Central memory CD8-positive, alpha-beta T cell (primary cell): ENCODE measurements at regions not wholly inside any gene's neighbourhood (a gene's known extent, or its start where the extent isn't known, plus 50 kb on each side); places are given as distances from the start of the nearest gene placed in this dataset.

Experiments
- ATAC-seq: fragments of 150-1000 bp; cut with Tn5 transposase; replicated peaks from 2 replicates; pipeline ENCODE4 v1.10.0; 2022; ENCODE audit warnings: mild to moderate bottlenecking, moderate FRiP score, moderate number of reproducible peaks; ENCODE audit not compliant: poor library complexity, severe bottlenecking; ENCODE audit errors: extremely low read depth
- DNase-seq, 2 donors: peaks; one replicate each; pipeline ENCODE4 v3.0.0; 2021; ENCODE audit warnings: low spot score in 2 of 2
- H3K27ac Mint-ChIP-seq: one replicate; pipeline ENCODE4 v1.8.0; 2022; ENCODE audit warnings: low read depth, mild to moderate bottlenecking, moderate library complexity, mixed read lengths
- H3K27me3 Mint-ChIP-seq: one replicate; pipeline ENCODE4 v1.8.0; 2022; ENCODE audit warnings: mixed read lengths
- H3K36me3 Mint-ChIP-seq: one replicate; pipeline ENCODE4 v1.8.0; 2022; ENCODE audit warnings: mild to moderate bottlenecking, moderate library complexity, mixed read lengths; ENCODE audit not compliant: insufficient read depth
- H3K4me1 Mint-ChIP-seq: one replicate; pipeline ENCODE4 v1.8.0; 2022; ENCODE audit warnings: mixed read lengths
- H3K4me3 Mint-ChIP-seq: one replicate; pipeline ENCODE4 v1.8.0; 2022; ENCODE audit warnings: mild to moderate bottlenecking, moderate library complexity, mixed read lengths
- H3K9me3 Mint-ChIP-seq: one replicate; pipeline ENCODE4 v1.8.0; 2022; ENCODE audit warnings: mixed read lengths

- Mint-ChIP-seq H3K4me3 (no peak overlapping the region), H3K27ac (no peak overlapping the region), H3K4me1 (no peaks in the 10 kb centered on the region), H3K9me3 (no peaks in the 10 kb centered on the region), H3K27me3 (no peaks in the 10 kb centered on the region), H3K36me3 (no peaks in the 10 kb centered on the region)
- ATAC-seq (no peak), DNase-seq (no peak)
Observed at GRCh38 chr2:122935506-122935905, 1089.6 kb upstream of the CNTNAP5 start.

- ATAC-seq (no peak), DNase-seq (no peak)
- peaks cover 5% of the 10 kb centered on the region for H3K9me3 Mint-ChIP-seq
- H3K36me3 Mint-ChIP-seq = no peaks in the 10 kb centered on the region
- no peaks in the 10 kb centered on the region for H3K4me1 Mint-ChIP-seq
- no peak overlapping the region for H3K27ac Mint-ChIP-seq
- no peaks in the 10 kb centered on the region for H3K27me3 Mint-ChIP-seq
- no peak overlapping the region for H3K4me3 Mint-ChIP-seq
Observed at GRCh38 chr2:122939796-122940195, 1085.3 kb upstream of the CNTNAP5 start.

GRCh38 chr2:122949523-122949922, 1075.6 kb upstream of the CNTNAP5 start:
- DNase-seq (no peak), ATAC-seq (no peak)
- Mint-ChIP-seq H3K27me3 (no peaks in the 10 kb centered on the region), H3K27ac (no peak overlapping the region), H3K9me3 (peaks cover 26% of the 10 kb centered on the region), H3K4me3 (no peak overlapping the region), H3K4me1 (no peaks in the 10 kb centered on the region), H3K36me3 (peaks cover 2% of the 10 kb centered on the region)

- Mint-ChIP-seq H3K27me3 (no peaks in the 10 kb centered on the region), H3K4me3 (no peak overlapping the region)
Observed at GRCh38 chr2:122955776-122956175, 1069.3 kb upstream of the CNTNAP5 start.

GRCh38 chr2:122960759-122961641, 1064.1 kb upstream of the CNTNAP5 start:
- no peak for DNase-seq
- Mint-ChIP-seq H3K27me3 (no peaks in the 10 kb centered on the region), H3K36me3 (no peaks in the 10 kb centered on the region), H3K4me3 (no peak overlapping the region), H3K4me1 (no peaks in the 10 kb centered on the region), H3K9me3 (peaks cover 5% of the 10 kb centered on the region), H3K27ac (no peak overlapping the region)
- ATAC-seq = no peak

More at GRCh38 chr2:122955776-122956175, 1069.3 kb upstream of the CNTNAP5 start:
- ATAC-seq = no peak
- no peaks in the 10 kb centered on the region for H3K4me1 Mint-ChIP-seq
- no peak for DNase-seq
- H3K27ac Mint-ChIP-seq = no peak overlapping the region
- no peaks in the 10 kb centered on the region for H3K36me3 Mint-ChIP-seq
- peaks cover 17% of the 10 kb centered on the region for H3K9me3 Mint-ChIP-seq

- ATAC-seq (no peak), DNase-seq (no peak)
- H3K27me3 Mint-ChIP-seq = no peaks in the 10 kb centered on the region
- H3K36me3 Mint-ChIP-seq = peaks cover 1% of the 10 kb centered on the region
- H3K4me3 Mint-ChIP-seq = no peak overlapping the region
- H3K27ac Mint-ChIP-seq = no peak overlapping the region
- no peaks in the 10 kb centered on the region for H3K4me1 Mint-ChIP-seq
- H3K9me3 Mint-ChIP-seq = peaks cover 10% of the 10 kb centered on the region
Observed at GRCh38 chr2:122966461-122966860, 1058.6 kb upstream of the CNTNAP5 start.

- ATAC-seq (no peak), DNase-seq (no peak)
- Mint-ChIP-seq H3K27me3 (no peaks in the 10 kb centered on the region), H3K9me3 (peaks cover 4% of the 10 kb centered on the region), H3K4me3 (no peak overlapping the region), H3K27ac (no peak overlapping the region), H3K4me1 (no peaks in the 10 kb centered on the region), H3K36me3 (no peaks in the 10 kb centered on the region)
Observed at GRCh38 chr2:122977580-122977979, 1047.5 kb upstream of the CNTNAP5 start.

GRCh38 chr2:122980671-122981070, 1044.4 kb upstream of the CNTNAP5 start:
- no peak overlapping the region for H3K4me3 Mint-ChIP-seq
- no peak overlapping the region for H3K27ac Mint-ChIP-seq
- H3K4me1 Mint-ChIP-seq = no peaks in the 10 kb centered on the region
- ATAC-seq = no peak
- H3K27me3 Mint-ChIP-seq = no peaks in the 10 kb centered on the region
- H3K36me3 Mint-ChIP-seq = no peaks in the 10 kb centered on the region
- H3K9me3 Mint-ChIP-seq = no peaks in the 10 kb centered on the region
- DNase-seq = no peak

- Mint-ChIP-seq H3K27ac (no peak overlapping the region), H3K27me3 (no peaks in the 10 kb centered on the region), H3K36me3 (no peaks in the 10 kb centered on the region), H3K4me3 (no peak overlapping the region), H3K4me1 (no peaks in the 10 kb centered on the region), H3K9me3 (peaks cover 6% of the 10 kb centered on the region)
- ATAC-seq (no peak), DNase-seq (no peak)
Observed at GRCh38 chr2:122982936-122983335, 1042.2 kb upstream of the CNTNAP5 start.

GRCh38 chr2:122988395-122989221, 1036.5 kb upstream of the CNTNAP5 start:
- H3K9me3 Mint-ChIP-seq = peaks cover 14% of the 10 kb centered on the region
- no peak for ATAC-seq
- no peak overlapping the region for H3K27ac Mint-ChIP-seq
- H3K27me3 Mint-ChIP-seq = no peaks in the 10 kb centered on the region
- no peak for DNase-seq
- no peaks in the 10 kb centered on the region for H3K4me1 Mint-ChIP-seq
- H3K4me3 Mint-ChIP-seq = no peak overlapping the region
- H3K36me3 Mint-ChIP-seq = no peaks in the 10 kb centered on the region

GRCh38 chr2:122993592-122993991, 1031.5 kb upstream of the CNTNAP5 start:
- Mint-ChIP-seq H3K4me3 (no peak overlapping the region), H3K27ac (no peak overlapping the region), H3K36me3 (no peaks in the 10 kb centered on the region), H3K9me3 (peaks cover 8% of the 10 kb centered on the region), H3K4me1 (no peaks in the 10 kb centered on the region), H3K27me3 (no peaks in the 10 kb centered on the region)
- no peak for DNase-seq
- no peak for ATAC-seq

- Mint-ChIP-seq H3K27ac (no peak overlapping the region), H3K36me3 (no peaks in the 10 kb centered on the region), H3K4me3 (no peak overlapping the region), H3K27me3 (no peaks in the 10 kb centered on the region), H3K4me1 (no peaks in the 10 kb centered on the region), H3K9me3 (peaks cover 33% of the 10 kb centered on the region)
- DNase-seq = no peak
- ATAC-seq = no peak
Observed at GRCh38 chr2:122999258-122999657, 1025.8 kb upstream of the CNTNAP5 start.

- Mint-ChIP-seq H3K9me3 (peaks cover 33% of the 10 kb centered on the region), H3K27ac (no peak overlapping the region), H3K27me3 (no peaks in the 10 kb centered on the region), H3K4me3 (no peak overlapping the region), H3K36me3 (no peaks in the 10 kb centered on the region), H3K4me1 (no peaks in the 10 kb centered on the region)
- DNase-seq (no peak), ATAC-seq (no peak)
Observed at GRCh38 chr2:122999821-123000220, 1025.3 kb upstream of the CNTNAP5 start.
